Parathyroid adenoma (tissue), 2 donors: ENCODE measurements at regions not wholly inside any gene's neighbourhood (a gene's known extent, or its start where the extent isn't known, plus 50 kb on each side); places are given as distances from the start of the nearest gene placed in this dataset.

Source experiments
- H2AFZ ChIP-seq: fragments of 300-600 bp; sonication (generic); one replicate; pipeline ENCODE4 v1.7.0; 2017; ENCODE audit warnings: antibody characterized with exemption, mild to moderate bottlenecking
- H3K27ac ChIP-seq: fragments of 300-600 bp; sonication (generic); one replicate; pipeline ENCODE4 v1.7.0; 2017
- H3K27me3 ChIP-seq: fragments of 300-600 bp; sonication (generic); one replicate; pipeline ENCODE4 v1.7.0; 2017; ENCODE audit warnings: low read length; ENCODE audit not compliant: control insufficient read depth, insufficient read depth
- H3K36me3 ChIP-seq: fragments of 300-600 bp; sonication (generic); one replicate; pipeline ENCODE4 v1.7.0; 2017; ENCODE audit warnings: low read length; ENCODE audit not compliant: control insufficient read depth, insufficient read depth
- H3K4me1 ChIP-seq: fragments of 300-600 bp; sonication (generic); one replicate; pipeline ENCODE4 v1.7.0; 2017; ENCODE audit warnings: control low read depth
- H3K4me2 ChIP-seq: fragments of 300-600 bp; sonication (generic); one replicate; pipeline ENCODE4 v1.7.0; 2017; ENCODE audit warnings: low read length
- H3K4me3 ChIP-seq: fragments of 300-600 bp; sonication (generic); one replicate; pipeline ENCODE4 v1.7.0; 2017; ENCODE audit warnings: low read depth, low read length
- H3K79me2 ChIP-seq: fragments of 300-600 bp; sonication (generic); one replicate; pipeline ENCODE4 v1.7.0; 2017; ENCODE audit warnings: control low read depth
- H3K9ac ChIP-seq: fragments of 300-600 bp; sonication (generic); one replicate; pipeline ENCODE4 v1.7.0; 2017; ENCODE audit warnings: mild to moderate bottlenecking
- H3K9me3 ChIP-seq: fragments of 300-600 bp; sonication (generic); one replicate; pipeline ENCODE4 v1.7.0; 2017; ENCODE audit warnings: low read length; ENCODE audit not compliant: control insufficient read depth
- CTCF ChIP-seq: fragments of 300-600 bp; sonication (generic); IDR thresholded peaks from one replicate; pipeline ENCODE4 v1.7.0; 2017; ENCODE audit warnings: antibody characterized with exemption, mild to moderate bottlenecking
- donor health status: primary hyperparathyroidism.

- no peaks in the 10 kb centered on the region for H3K4me1 ChIP-seq
These were observed 163.9 kb upstream of the KIT start for GRCh38 chr4:54493862-54494261.

GRCh38 chr4:54495091-54495490 lies 162.7 kb upstream of the KIT start:
- H3K79me2 ChIP-seq: no peaks in the 10 kb centered on the region
- no peak overlapping the region for H3K4me2 ChIP-seq
- H3K9me3 ChIP-seq: no peaks in the 10 kb centered on the region
- H3K27ac ChIP-seq: no peak overlapping the region
- H3K27me3 ChIP-seq: no peaks in the 10 kb centered on the region
- H3K36me3 ChIP-seq: no peaks in the 10 kb centered on the region
- H3K9ac ChIP-seq: no peak overlapping the region
- no peak overlapping the region for H2AFZ ChIP-seq
- H3K4me1 ChIP-seq: no peaks in the 10 kb centered on the region
- no peak for TF ChIP-seq CTCF
- no peak overlapping the region for H3K4me3 ChIP-seq

More at GRCh38 chr4:54493862-54494261, 163.9 kb upstream of the KIT start:
- H3K9ac ChIP-seq: no peak overlapping the region
- H3K27ac ChIP-seq: no peak overlapping the region
- H3K9me3 ChIP-seq: no peaks in the 10 kb centered on the region
- H3K27me3 ChIP-seq: no peaks in the 10 kb centered on the region
- H3K36me3 ChIP-seq: no peaks in the 10 kb centered on the region
- no peak overlapping the region for H3K4me3 ChIP-seq
- no peak overlapping the region for H2AFZ ChIP-seq
- TF ChIP-seq CTCF: no peak
- no peak overlapping the region for H3K4me2 ChIP-seq
- H3K79me2 ChIP-seq: no peaks in the 10 kb centered on the region

- H3K27me3 ChIP-seq: no peaks in the 10 kb centered on the region
- H3K9me3 ChIP-seq: no peaks in the 10 kb centered on the region
- no peak overlapping the region for H3K9ac ChIP-seq
- TF ChIP-seq CTCF: no peak
- H3K4me3 ChIP-seq: no peak overlapping the region
- H3K4me1 ChIP-seq: no peaks in the 10 kb centered on the region
- H3K27ac ChIP-seq: no peak overlapping the region
- H3K36me3 ChIP-seq: no peaks in the 10 kb centered on the region
- H3K4me2 ChIP-seq: no peak overlapping the region
- H2AFZ ChIP-seq: no peak overlapping the region
- H3K79me2 ChIP-seq: no peaks in the 10 kb centered on the region
These were observed 162.1 kb upstream of the KIT start for GRCh38 chr4:54495641-54496040.

GRCh38 chr4:54496412-54496811 lies 161.3 kb upstream of the KIT start:
- no peaks in the 10 kb centered on the region for H3K4me1 ChIP-seq
- H3K36me3 ChIP-seq: no peaks in the 10 kb centered on the region
- H2AFZ ChIP-seq: no peak overlapping the region
- no peak overlapping the region for H3K4me3 ChIP-seq
- no peak overlapping the region for H3K27ac ChIP-seq
- H3K9me3 ChIP-seq: no peaks in the 10 kb centered on the region
- no peak for TF ChIP-seq CTCF
- H3K27me3 ChIP-seq: no peaks in the 10 kb centered on the region
- H3K4me2 ChIP-seq: no peak overlapping the region
- H3K9ac ChIP-seq: no peak overlapping the region
- no peaks in the 10 kb centered on the region for H3K79me2 ChIP-seq

- no peaks in the 10 kb centered on the region for H3K4me1 ChIP-seq
- no peaks in the 10 kb centered on the region for H3K36me3 ChIP-seq
- no peak for TF ChIP-seq CTCF
- no peak overlapping the region for H2AFZ ChIP-seq
- no peaks in the 10 kb centered on the region for H3K9me3 ChIP-seq
- H3K4me2 ChIP-seq: no peak overlapping the region
- no peaks in the 10 kb centered on the region for H3K79me2 ChIP-seq
- no peaks in the 10 kb centered on the region for H3K27me3 ChIP-seq
- H3K27ac ChIP-seq: no peak overlapping the region
- H3K9ac ChIP-seq: no peak overlapping the region
- no peak overlapping the region for H3K4me3 ChIP-seq
These were observed 159.8 kb upstream of the KIT start for GRCh38 chr4:54497947-54498346.
